Hepatocyte (in vitro differentiated cells): ENCODE measurements at regions not wholly inside any gene's neighbourhood (a gene's known extent, or its start where the extent isn't known, plus 50 kb on each side); places are given as distances from the start of the nearest gene placed in this dataset.

Experiments
- EZH2 ChIP-seq: fragments of 200-600 bp; sonication (generic); IDR thresholded peaks from 2 replicates; pipeline ENCODE4 v1.6.1; 2016; ENCODE audit warnings: antibody characterized with exemption, mild to moderate bottlenecking, borderline replicate concordance
- TF ChIP-seq, protein P1 (sequence below): fragments of 200-600 bp; sonication (generic); IDR thresholded peaks from 2 replicates; pipeline ENCODE4 v1.5.1; 2016; ENCODE audit warnings: antibody characterized with exemption, mild to moderate bottlenecking; ENCODE audit not compliant: poor library complexity

DNA sequence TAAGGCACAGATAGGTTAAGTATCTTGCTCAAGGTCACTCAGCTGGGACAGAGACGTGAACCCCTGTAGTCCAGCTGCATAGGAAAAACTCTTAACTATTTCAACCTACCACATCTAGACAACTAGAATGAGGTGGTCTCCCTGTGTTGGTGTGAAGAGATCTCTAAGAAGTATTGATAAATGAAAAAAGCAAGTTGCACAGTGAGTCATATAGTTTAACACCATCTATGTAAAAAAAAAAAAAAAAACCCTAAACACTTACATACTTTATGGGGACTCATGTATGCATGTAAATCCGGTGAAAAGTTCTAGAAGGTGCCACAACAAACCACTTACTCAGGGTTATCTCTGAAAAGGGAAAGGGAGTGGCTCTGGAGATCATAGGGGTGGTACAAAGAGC, 185.5 kb downstream of the SATB1 start:
- TF ChIP-seq EZH2 = no peak
- TF ChIP-seq, protein P1, sequence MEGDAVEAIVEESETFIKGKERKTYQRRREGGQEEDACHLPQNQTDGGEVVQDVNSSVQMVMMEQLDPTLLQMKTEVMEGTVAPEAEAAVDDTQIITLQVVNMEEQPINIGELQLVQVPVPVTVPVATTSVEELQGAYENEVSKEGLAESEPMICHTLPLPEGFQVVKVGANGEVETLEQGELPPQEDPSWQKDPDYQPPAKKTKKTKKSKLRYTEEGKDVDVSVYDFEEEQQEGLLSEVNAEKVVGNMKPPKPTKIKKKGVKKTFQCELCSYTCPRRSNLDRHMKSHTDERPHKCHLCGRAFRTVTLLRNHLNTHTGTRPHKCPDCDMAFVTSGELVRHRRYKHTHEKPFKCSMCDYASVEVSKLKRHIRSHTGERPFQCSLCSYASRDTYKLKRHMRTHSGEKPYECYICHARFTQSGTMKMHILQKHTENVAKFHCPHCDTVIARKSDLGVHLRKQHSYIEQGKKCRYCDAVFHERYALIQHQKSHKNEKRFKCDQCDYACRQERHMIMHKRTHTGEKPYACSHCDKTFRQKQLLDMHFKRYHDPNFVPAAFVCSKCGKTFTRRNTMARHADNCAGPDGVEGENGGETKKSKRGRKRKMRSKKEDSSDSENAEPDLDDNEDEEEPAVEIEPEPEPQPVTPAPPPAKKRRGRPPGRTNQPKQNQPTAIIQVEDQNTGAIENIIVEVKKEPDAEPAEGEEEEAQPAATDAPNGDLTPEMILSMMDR = no peak
